Cardiac fibroblast (primary cell): ENCODE measurements at regions not wholly inside any gene's neighbourhood (a gene's known extent, or its start where the extent isn't known, plus 50 kb on each side); places are given as distances from the start of the nearest gene placed in this dataset.

Experiments
- DNase-seq, 2 donors: peaks; one replicate each; pipeline versions ENCODE4 v3.0.0 to v3.0.0-alpha.2; 2010; ENCODE audit warnings: low read depth in 2 of 2
- H3K4me3 ChIP-seq, 2 donors: replicated peaks in 1 of 2; 1 replicate in 1 of 2; 2 replicates in 1 of 2; pipeline ENCODE4 v1.5.1; 2011; ENCODE audit warnings: low read depth in 2 of 2, low read length in 2 of 2, mild to moderate bottlenecking in 2 of 2, moderate library complexity in 1 of 2
- TF ChIP-seq, protein P1 (sequence below): IDR thresholded peaks from one replicate; pipeline ENCODE4 v1.5.1; 2011; ENCODE audit warnings: low read depth, mild to moderate bottlenecking, low read length, inconsistent platforms

- no peak overlapping the region for H3K4me3 ChIP-seq
- DNase-seq: no peak
- TF ChIP-seq, protein P1, sequence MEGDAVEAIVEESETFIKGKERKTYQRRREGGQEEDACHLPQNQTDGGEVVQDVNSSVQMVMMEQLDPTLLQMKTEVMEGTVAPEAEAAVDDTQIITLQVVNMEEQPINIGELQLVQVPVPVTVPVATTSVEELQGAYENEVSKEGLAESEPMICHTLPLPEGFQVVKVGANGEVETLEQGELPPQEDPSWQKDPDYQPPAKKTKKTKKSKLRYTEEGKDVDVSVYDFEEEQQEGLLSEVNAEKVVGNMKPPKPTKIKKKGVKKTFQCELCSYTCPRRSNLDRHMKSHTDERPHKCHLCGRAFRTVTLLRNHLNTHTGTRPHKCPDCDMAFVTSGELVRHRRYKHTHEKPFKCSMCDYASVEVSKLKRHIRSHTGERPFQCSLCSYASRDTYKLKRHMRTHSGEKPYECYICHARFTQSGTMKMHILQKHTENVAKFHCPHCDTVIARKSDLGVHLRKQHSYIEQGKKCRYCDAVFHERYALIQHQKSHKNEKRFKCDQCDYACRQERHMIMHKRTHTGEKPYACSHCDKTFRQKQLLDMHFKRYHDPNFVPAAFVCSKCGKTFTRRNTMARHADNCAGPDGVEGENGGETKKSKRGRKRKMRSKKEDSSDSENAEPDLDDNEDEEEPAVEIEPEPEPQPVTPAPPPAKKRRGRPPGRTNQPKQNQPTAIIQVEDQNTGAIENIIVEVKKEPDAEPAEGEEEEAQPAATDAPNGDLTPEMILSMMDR: no peak
These were observed 302.8 kb downstream of the MATN1 start for GRCh38 chr1:30420519-30421050.

GRCh38 chr1:30419831-30420230 is 303.6 kb downstream of the MATN1 start:
- TF ChIP-seq, protein P1: no peak
- H3K4me3 ChIP-seq: no peak overlapping the region
- no peak for DNase-seq

- H3K4me3 ChIP-seq: no peak overlapping the region
- TF ChIP-seq, protein P1: no peak
- no peak for DNase-seq
These were observed 304.3 kb downstream of the MATN1 start for GRCh38 chr1:30418939-30419720.

GRCh38 chr1:30418061-30418938 is 305.1 kb downstream of the MATN1 start:
- H3K4me3 ChIP-seq: no peak overlapping the region
- TF ChIP-seq, protein P1: no peak
- DNase-seq: no peak

DNA sequence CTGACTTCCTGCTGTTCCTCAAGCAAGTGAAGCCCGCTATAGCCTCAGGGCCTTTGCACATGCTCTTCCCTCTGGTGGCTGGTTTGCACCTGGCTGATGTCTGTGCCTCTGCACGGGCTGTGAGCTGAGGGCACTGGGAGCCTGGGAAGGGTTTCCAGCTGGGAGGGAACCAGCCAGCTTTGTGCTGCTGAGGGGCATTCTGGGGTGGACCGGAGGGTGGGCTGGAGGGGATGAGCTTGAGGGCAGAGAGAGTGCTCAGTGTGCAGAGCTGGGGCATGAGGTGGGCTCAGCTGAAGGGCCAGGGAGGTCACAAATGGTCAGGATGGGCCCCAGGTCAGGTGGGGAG is 305.7 kb downstream of the MATN1 start:
- DNase-seq: no peak
- TF ChIP-seq, protein P1: no peak
- no peak overlapping the region for H3K4me3 ChIP-seq

DNA sequence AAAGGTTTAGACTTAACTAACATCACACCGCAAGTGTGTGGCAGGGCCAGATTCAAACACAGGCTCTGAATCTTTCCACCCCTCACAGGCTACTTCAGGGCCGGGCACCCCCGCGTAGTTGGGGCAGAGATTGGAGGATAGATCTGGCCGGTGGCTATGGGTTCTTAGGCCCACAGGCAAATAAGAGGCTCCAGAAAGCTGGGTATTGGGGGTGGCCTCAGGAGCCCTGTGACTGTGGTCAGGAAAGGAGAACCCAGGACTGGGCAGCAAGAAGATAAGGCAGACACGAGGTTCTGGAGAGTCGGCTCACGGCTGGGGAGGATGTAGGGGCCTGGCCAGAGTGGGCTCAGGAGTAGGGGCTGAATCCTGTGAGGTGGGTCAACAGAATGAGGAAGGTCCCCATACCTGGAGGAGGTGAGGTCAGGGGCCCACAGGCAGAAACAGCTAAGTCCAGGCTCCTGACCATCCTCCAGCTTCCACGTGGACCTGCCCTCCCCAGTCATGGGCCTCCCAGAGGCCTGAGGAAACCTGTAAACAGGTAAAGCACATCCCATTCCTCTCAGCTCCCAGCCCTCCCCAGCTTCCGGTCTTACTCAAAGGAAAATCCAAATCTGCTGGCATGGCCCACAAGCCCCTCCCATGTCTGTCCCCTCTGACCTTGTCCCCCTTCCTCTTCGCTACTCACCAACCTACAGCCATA is 306.2 kb downstream of the MATN1 start:
- no peak for DNase-seq
- H3K4me3 ChIP-seq: no peak overlapping the region
- TF ChIP-seq, protein P1: no peak
